Chondrocyte (in vitro differentiated cells): ENCODE measurements at regions not wholly inside any gene's neighbourhood (a gene's known extent, or its start where the extent isn't known, plus 50 kb on each side); places are given as distances from the start of the nearest gene placed in this dataset.

Experiments
- DNase-seq: peaks from one replicate; pipeline ENCODE4 v3.0.0; 2021; ENCODE audit warnings: mixed read lengths, low spot score
- H3K27ac Mint-ChIP-seq: one replicate; pipeline ENCODE4 v1.8.0; 2021; ENCODE audit warnings: mild to moderate bottlenecking, moderate library complexity, mixed read lengths; ENCODE audit not compliant: unreplicated experiment
- H3K27me3 Mint-ChIP-seq: 2 replicates; pipeline ENCODE4 v1.8.0; 2021; ENCODE audit warnings: low read depth, mixed read lengths
- H3K36me3 Mint-ChIP-seq: 2 replicates; pipeline ENCODE4 v1.8.0; 2021; ENCODE audit warnings: low read depth, mixed read lengths
- H3K4me1 Mint-ChIP-seq: 2 replicates; pipeline ENCODE4 v1.8.0; 2021; ENCODE audit warnings: low read depth, mild to moderate bottlenecking, mixed read lengths
- H3K4me3 Mint-ChIP-seq: one replicate; pipeline ENCODE4 v1.8.0; 2021; ENCODE audit warnings: mild to moderate bottlenecking, moderate library complexity, mixed read lengths; ENCODE audit not compliant: unreplicated experiment
- H3K9me3 Mint-ChIP-seq: 2 replicates; pipeline ENCODE4 v1.8.0; 2021; ENCODE audit warnings: low read depth, mixed read lengths
- CTCF ChIP-seq: fragments of 200-600 bp; sonication (generic); IDR thresholded peaks from 2 replicates; pipeline ENCODE4 v1.5.0; 2021; ENCODE audit warnings: antibody characterized with exemption, mild to moderate bottlenecking, moderate library complexity

- no peaks in the 10 kb centered on the region for H3K27me3 Mint-ChIP-seq
- H3K4me1 Mint-ChIP-seq, result peaks cover 4% of the 10 kb centered on the region
- no peak overlapping the region for H3K27ac Mint-ChIP-seq
Observed at GRCh38 chr3:74442683-74443082, 171.8 kb downstream of the CNTN3 start.

GRCh38 chr3:74442068-74442467 is 172.4 kb downstream of the CNTN3 start:
- H3K4me1 Mint-ChIP-seq, result peaks cover 4% of the 10 kb centered on the region
- TF ChIP-seq CTCF, result no peak
- no peak overlapping the region for H3K4me3 Mint-ChIP-seq
- no peak overlapping the region for H3K27ac Mint-ChIP-seq
- no peak for DNase-seq
- no peaks in the 10 kb centered on the region for H3K27me3 Mint-ChIP-seq
- H3K36me3 Mint-ChIP-seq, result no peaks in the 10 kb centered on the region
- peaks cover 2% of the 10 kb centered on the region for H3K9me3 Mint-ChIP-seq

More at GRCh38 chr3:74442683-74443082, 171.8 kb downstream of the CNTN3 start:
- H3K36me3 Mint-ChIP-seq, result no peaks in the 10 kb centered on the region
- no peak for DNase-seq
- peaks cover 2% of the 10 kb centered on the region for H3K9me3 Mint-ChIP-seq
- no peak overlapping the region for H3K4me3 Mint-ChIP-seq
- no peak for TF ChIP-seq CTCF

- Mint-ChIP-seq H3K9me3 (no peaks in the 10 kb centered on the region), H3K36me3 (no peaks in the 10 kb centered on the region), H3K4me3 (no peak overlapping the region), H3K27ac (no peak overlapping the region), H3K4me1 (no peaks in the 10 kb centered on the region), H3K27me3 (no peaks in the 10 kb centered on the region)
- DNase-seq, result no peak
- no peak for TF ChIP-seq CTCF
Observed at GRCh38 chr3:74436184-74436583, 178.3 kb downstream of the CNTN3 start.

- no peaks in the 10 kb centered on the region for H3K4me1 Mint-ChIP-seq
- TF ChIP-seq CTCF, result no peak
- H3K27me3 Mint-ChIP-seq, result no peaks in the 10 kb centered on the region
- no peaks in the 10 kb centered on the region for H3K9me3 Mint-ChIP-seq
- no peak for DNase-seq
- no peaks in the 10 kb centered on the region for H3K36me3 Mint-ChIP-seq
- no peak overlapping the region for H3K4me3 Mint-ChIP-seq
- H3K27ac Mint-ChIP-seq, result peak overlapping the region; percentile 41
Observed at GRCh38 chr3:74435631-74436030, 178.8 kb downstream of the CNTN3 start.

GRCh38 chr3:74434406-74434805 is 180.1 kb downstream of the CNTN3 start:
- no peak for TF ChIP-seq CTCF
- no peaks in the 10 kb centered on the region for H3K9me3 Mint-ChIP-seq
- no peak overlapping the region for H3K4me3 Mint-ChIP-seq
- H3K27me3 Mint-ChIP-seq, result no peaks in the 10 kb centered on the region
- no peaks in the 10 kb centered on the region for H3K4me1 Mint-ChIP-seq
- no peak for DNase-seq
- H3K27ac Mint-ChIP-seq, result no peak overlapping the region
- no peaks in the 10 kb centered on the region for H3K36me3 Mint-ChIP-seq
